HCT116 (cell line): ENCODE measurements at regions not wholly inside any gene's neighbourhood (a gene's known extent, or its start where the extent isn't known, plus 50 kb on each side); places are given as distances from the start of the nearest gene placed in this dataset.

Source experiments
- ATAC-seq: fragments of 200-7000 bp; cut with Tn5 transposase; 2 replicates; pipeline ENCODE4 v1.9.1; 2020; ENCODE audit warnings: mild to moderate bottlenecking, moderate library complexity
- BruUV-seq: library from RNA; stranded (reverse); fragments of 400-500 nt; replicated peaks from 2 replicates; lab custom pipeline; 2021; lab: Mats Ljungman, UMichigan
- CTCF ChIA-PET: fragments of 300-600 bp; sonication (Branson Sonifier 250); formaldehyde crosslinking; loops from one replicate; lab custom pipeline; 2021; ENCODE audit warnings: antibody characterized with exemption; lab: Charles Lee
- POLR2A ChIA-PET: fragments of 300-600, 350-600 bp; sonication (Branson Sonifier 250); formaldehyde crosslinking; loops from one replicate; lab custom pipeline; 2021; ENCODE audit warnings: antibody characterized with exemption; lab: Charles Lee
- RAD21 ChIA-PET, 2 experiments: fragments of 300-600 bp; sonication (Branson Sonifier 250); formaldehyde crosslinking; loops; one replicate each; lab custom pipeline; 2023; ENCODE audit warnings: low total read pairs in 2 of 2; ENCODE audit not compliant: uncharacterized antibody in 2 of 2, unreplicated experiment in 2 of 2, low non-redundant PET in 1 of 2; lab: Charles Lee
- DNase-seq: peaks from one replicate; pipeline ENCODE4 v3.0.0-alpha.2; 2010; ENCODE audit warnings: low read depth, low spot score
- H2AFZ ChIP-seq: fragments of 200-600 bp; shearing (Covaris generic), sonication (generic); 2 replicates; pipeline ENCODE4 v1.6.1; 2017; ENCODE audit warnings: low read depth, mixed run types, mixed read lengths, antibody characterized with exemption, low read length; ENCODE audit not compliant: poor library complexity, severe bottlenecking
- H3K27ac ChIP-seq: 2 replicates; pipeline ENCODE4 v1.5.1; 2012; ENCODE audit warnings: low read depth, low read length
- H3K27me3 ChIP-seq: fragments of 200-600 bp; sonication (generic); 2 replicates; pipeline ENCODE4 v1.6.1; 2016; ENCODE audit warnings: mixed run types, low read length, mixed read lengths; ENCODE audit not compliant: insufficient read depth
- H3K36me3 ChIP-seq, 2 experiments: fragments of 200-500 bp in 1 of 2; fragments of 200-600 bp in 1 of 2; sonication (Bioruptor generic) in 1 of 2; sonication (generic) in 1 of 2; 2 replicates each; pipeline versions ENCODE4 v1.5.1 to v1.6.1; 2014 to 2016; ENCODE audit warnings: low read length in 2 of 2, inconsistent platforms in 1 of 2, mixed read lengths in 1 of 2, mixed run types in 1 of 2; ENCODE audit not compliant: insufficient read depth in 2 of 2, control insufficient read depth in 1 of 2
- H3K4me1 ChIP-seq, 2 experiments: fragments of 200-600 bp in 1 of 2; sonication (generic) in 1 of 2; 2 replicates each; pipeline versions ENCODE4 v1.5.1 to v1.6.1; 2012 to 2017; ENCODE audit warnings: low read length in 2 of 2, inconsistent platforms in 1 of 2, mild to moderate bottlenecking in 1 of 2, mixed read lengths in 1 of 2, mixed run types in 1 of 2, moderate library complexity in 1 of 2; ENCODE audit not compliant: insufficient read depth in 2 of 2, control insufficient read depth in 1 of 2
- H3K4me2 ChIP-seq: fragments of 200-600 bp; sonication (generic); 2 replicates; pipeline ENCODE4 v1.6.1; 2017; ENCODE audit warnings: mixed run types, low read length, mixed read lengths
- H3K4me3 ChIP-seq, 2 experiments: fragments of 200-600 bp in 1 of 2; sonication (generic) in 1 of 2; replicated peaks in 1 of 2; 2 replicates each; pipeline ENCODE4 v1.5.1; 2011 to 2016; ENCODE audit warnings: low read length in 2 of 2, control low read depth in 1 of 2, low read depth in 1 of 2, mild to moderate bottlenecking in 1 of 2, mixed read lengths in 1 of 2, mixed run types in 1 of 2
- H3K79me2 ChIP-seq: fragments of 200-600 bp; sonication (generic); 2 replicates; pipeline ENCODE4 v1.6.1; 2017; ENCODE audit warnings: mild to moderate bottlenecking, mixed run types, low read length, moderate library complexity, mixed read lengths; ENCODE audit not compliant: insufficient read depth
- H3K9ac ChIP-seq: fragments of 200-600 bp; sonication (generic); 2 replicates; pipeline ENCODE4 v1.6.1; 2016; ENCODE audit warnings: low read length, mixed read lengths
- H3K9me2 ChIP-seq: fragments of 200-600 bp; sonication (generic), shearing (Covaris generic); 2 replicates; pipeline ENCODE4 v1.6.1; 2017; ENCODE audit warnings: mixed run types, mild to moderate bottlenecking, moderate library complexity; ENCODE audit not compliant: insufficient read depth
- H3K9me3 ChIP-seq, 2 experiments: fragments of 200-500 bp in 1 of 2; fragments of 200-600 bp in 1 of 2; sonication (Bioruptor generic) in 1 of 2; sonication (generic) in 1 of 2; 2 replicates each; pipeline ENCODE4 v1.6.1; 2014 to 2017; ENCODE audit warnings: low read length in 2 of 2, mixed read lengths in 2 of 2, inconsistent platforms in 1 of 2, low read depth in 1 of 2, mild to moderate bottlenecking in 1 of 2, mixed run types in 1 of 2, moderate library complexity in 1 of 2; ENCODE audit not compliant: control insufficient read depth in 1 of 2, insufficient read depth in 1 of 2
- H4K20me1 ChIP-seq: fragments of 200-600 bp; sonication (generic), shearing (Covaris generic); 2 replicates; pipeline ENCODE4 v1.6.1; 2017; ENCODE audit warnings: mixed run types, mild to moderate bottlenecking, moderate library complexity; ENCODE audit not compliant: insufficient read depth
- CBX3 ChIP-seq: IDR thresholded peaks from 2 replicates; pipeline ENCODE4 v1.6.1; 2012; ENCODE audit warnings: low read depth
- CEBPB ChIP-seq: IDR thresholded peaks from 2 replicates; pipeline ENCODE4 v1.6.1; 2012; ENCODE audit warnings: low read depth
- EGR1 ChIP-seq: IDR thresholded peaks from 2 replicates; pipeline ENCODE4 v1.6.1; 2012; ENCODE audit warnings: low read depth
- ELF1 ChIP-seq: IDR thresholded peaks from 2 replicates; pipeline ENCODE4 v1.6.1; 2012; ENCODE audit warnings: low read depth, borderline replicate concordance
- EZH2 ChIP-seq: fragments of 200-600 bp; sonication (generic); IDR thresholded peaks from 2 replicates; pipeline ENCODE4 v1.6.1; 2017; ENCODE audit warnings: antibody characterized with exemption, mixed run types
- JUND ChIP-seq: IDR thresholded peaks from 2 replicates; pipeline ENCODE4 v1.6.1; 2012
- POLR2A ChIP-seq: IDR thresholded peaks from 2 replicates; pipeline ENCODE4 v1.7.0; 2011; ENCODE audit warnings: borderline replicate concordance; ENCODE audit not compliant: insufficient read depth, insufficient read length; ENCODE audit errors: extremely low read depth
- SIN3A ChIP-seq: IDR thresholded peaks from 2 replicates; pipeline ENCODE4 v1.6.1; 2012; ENCODE audit warnings: low read depth
- SP1 ChIP-seq: IDR thresholded peaks from 2 replicates; pipeline ENCODE4 v1.6.1; 2012; ENCODE audit warnings: low read depth
- SRF ChIP-seq: IDR thresholded peaks from 2 replicates; pipeline ENCODE4 v1.6.1; 2012; ENCODE audit warnings: low read depth
- TCF7L2 ChIP-seq: IDR thresholded peaks from 2 replicates; pipeline ENCODE4 v1.7.0; 2011; ENCODE audit warnings: borderline replicate concordance, inconsistent platforms; ENCODE audit not compliant: insufficient read depth, insufficient read length; ENCODE audit errors: extremely low read depth
- YY1 ChIP-seq: IDR thresholded peaks from 2 replicates; pipeline ENCODE4 v1.6.1; 2011; ENCODE audit warnings: low read length, low read depth, moderate library complexity, mild to moderate bottlenecking; ENCODE audit not compliant: insufficient replicate concordance; ENCODE audit errors: extremely low read depth
- ZFX ChIP-seq: fragments of 450-650 bp; IDR thresholded peaks from 2 replicates; pipeline ENCODE4 v1.6.1; 2017
- intact Hi-C: fragments of 100-400 bp; cut with micrococcal nuclease; formaldehyde crosslinking; loops from 2 replicates; pipeline ENCODE4 v1.10.0; 2022
- TF ChIP-seq, protein P1 (sequence below): IDR thresholded peaks from 2 replicates; pipeline ENCODE4 v1.6.1; 2011; ENCODE audit warnings: mild to moderate bottlenecking, low read length, moderate library complexity; ENCODE audit not compliant: insufficient replicate concordance; ENCODE audit errors: extremely low read depth
- TF ChIP-seq, protein P2 (sequence below): IDR thresholded peaks from 2 replicates; pipeline ENCODE4 v1.6.1; 2012
- TF ChIP-seq, protein P3 (sequence below): IDR thresholded peaks from 2 replicates; pipeline ENCODE4 v1.6.1; 2012
- TF ChIP-seq, protein P4 (sequence below), 3 experiments: fragments of 200-600 bp in 1 of 3; sonication (generic) in 1 of 3; IDR thresholded peaks in 2 of 3; conservative IDR thresholded peaks in 1 of 3; 2 replicates each; pipeline ENCODE4 v1.5.1; 2012 to 2017; ENCODE audit warnings: low read depth in 2 of 3, low read length in 2 of 3, antibody characterized with exemption in 1 of 3, borderline replicate concordance in 1 of 3, control low read depth in 1 of 3, mild to moderate bottlenecking in 1 of 3, mixed read lengths in 1 of 3, mixed run types in 1 of 3, moderate library complexity in 1 of 3; ENCODE audit not compliant: insufficient read depth in 1 of 3

DNA sequence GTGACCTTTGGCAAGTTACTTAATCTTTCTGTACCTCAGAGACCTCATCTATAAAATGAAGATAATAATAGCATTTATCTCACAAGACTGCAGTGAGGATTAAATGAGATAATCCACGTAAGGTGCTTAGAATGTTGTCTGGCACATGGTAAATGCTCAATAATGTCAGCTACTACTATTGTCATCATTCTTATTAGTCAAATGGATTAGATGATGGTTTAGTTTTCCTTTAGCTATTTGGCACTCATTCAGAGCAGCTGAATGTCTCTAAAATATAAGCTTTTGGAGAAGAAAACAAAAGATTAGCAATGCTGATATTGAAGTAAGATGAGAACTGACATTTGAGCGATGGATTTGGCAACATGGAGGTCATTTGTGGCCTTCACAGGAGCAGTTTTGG is 125.1 kb downstream of the AQP4 start:
- BruUV-seq = no TSS peak
- no peaks in the 10 kb centered on the region for H3K9me3 ChIP-seq
- ATAC-seq = no peak

More for the DNA sequence above, 125.1 kb downstream of the AQP4 start:
- Histone ChIP-seq H3K4me3 (no peak overlapping the region), H4K20me1 (no peaks in the 10 kb centered on the region), H3K27ac (no peak overlapping the region), H3K36me3 (no peaks in the 10 kb centered on the region), H3K27me3 (peaks cover 2% of the 10 kb centered on the region; the same call in 1 of the 2 replicates), H3K9ac (no peak overlapping the region), H2AFZ (no peak overlapping the region), H3K9me2 (no peaks in the 10 kb centered on the region), H3K4me1 (no peaks in the 10 kb centered on the region), H3K4me2 (no peak overlapping the region), H3K79me2 (no peaks in the 10 kb centered on the region)
- RAD21 ChIA-PET = no interaction called here
- no peak for DNase-seq
- POLR2A ChIA-PET = no interaction called here
- TF ChIP-seq CBX3 = no peak
- TF ChIP-seq YY1 = no peak
- TF ChIP-seq EGR1 = no peak
- TF ChIP-seq, protein P1, sequence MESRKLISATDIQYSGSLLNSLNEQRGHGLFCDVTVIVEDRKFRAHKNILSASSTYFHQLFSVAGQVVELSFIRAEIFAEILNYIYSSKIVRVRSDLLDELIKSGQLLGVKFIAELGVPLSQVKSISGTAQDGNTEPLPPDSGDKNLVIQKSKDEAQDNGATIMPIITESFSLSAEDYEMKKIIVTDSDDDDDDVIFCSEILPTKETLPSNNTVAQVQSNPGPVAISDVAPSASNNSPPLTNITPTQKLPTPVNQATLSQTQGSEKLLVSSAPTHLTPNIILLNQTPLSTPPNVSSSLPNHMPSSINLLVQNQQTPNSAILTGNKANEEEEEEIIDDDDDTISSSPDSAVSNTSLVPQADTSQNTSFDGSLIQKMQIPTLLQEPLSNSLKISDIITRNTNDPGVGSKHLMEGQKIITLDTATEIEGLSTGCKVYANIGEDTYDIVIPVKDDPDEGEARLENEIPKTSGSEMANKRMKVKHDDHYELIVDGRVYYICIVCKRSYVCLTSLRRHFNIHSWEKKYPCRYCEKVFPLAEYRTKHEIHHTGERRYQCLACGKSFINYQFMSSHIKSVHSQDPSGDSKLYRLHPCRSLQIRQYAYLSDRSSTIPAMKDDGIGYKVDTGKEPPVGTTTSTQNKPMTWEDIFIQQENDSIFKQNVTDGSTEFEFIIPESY = no peak
- TF ChIP-seq, protein P2, sequence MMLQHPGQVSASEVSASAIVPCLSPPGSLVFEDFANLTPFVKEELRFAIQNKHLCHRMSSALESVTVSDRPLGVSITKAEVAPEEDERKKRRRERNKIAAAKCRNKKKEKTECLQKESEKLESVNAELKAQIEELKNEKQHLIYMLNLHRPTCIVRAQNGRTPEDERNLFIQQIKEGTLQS = no peak
- no peak for TF ChIP-seq TCF7L2
- TF ChIP-seq, protein P3, sequence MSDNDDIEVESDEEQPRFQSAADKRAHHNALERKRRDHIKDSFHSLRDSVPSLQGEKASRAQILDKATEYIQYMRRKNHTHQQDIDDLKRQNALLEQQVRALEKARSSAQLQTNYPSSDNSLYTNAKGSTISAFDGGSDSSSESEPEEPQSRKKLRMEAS = no peak
- TF ChIP-seq SIN3A = no peak
- TF ChIP-seq EZH2 = no peak
- TF ChIP-seq, protein P4, sequence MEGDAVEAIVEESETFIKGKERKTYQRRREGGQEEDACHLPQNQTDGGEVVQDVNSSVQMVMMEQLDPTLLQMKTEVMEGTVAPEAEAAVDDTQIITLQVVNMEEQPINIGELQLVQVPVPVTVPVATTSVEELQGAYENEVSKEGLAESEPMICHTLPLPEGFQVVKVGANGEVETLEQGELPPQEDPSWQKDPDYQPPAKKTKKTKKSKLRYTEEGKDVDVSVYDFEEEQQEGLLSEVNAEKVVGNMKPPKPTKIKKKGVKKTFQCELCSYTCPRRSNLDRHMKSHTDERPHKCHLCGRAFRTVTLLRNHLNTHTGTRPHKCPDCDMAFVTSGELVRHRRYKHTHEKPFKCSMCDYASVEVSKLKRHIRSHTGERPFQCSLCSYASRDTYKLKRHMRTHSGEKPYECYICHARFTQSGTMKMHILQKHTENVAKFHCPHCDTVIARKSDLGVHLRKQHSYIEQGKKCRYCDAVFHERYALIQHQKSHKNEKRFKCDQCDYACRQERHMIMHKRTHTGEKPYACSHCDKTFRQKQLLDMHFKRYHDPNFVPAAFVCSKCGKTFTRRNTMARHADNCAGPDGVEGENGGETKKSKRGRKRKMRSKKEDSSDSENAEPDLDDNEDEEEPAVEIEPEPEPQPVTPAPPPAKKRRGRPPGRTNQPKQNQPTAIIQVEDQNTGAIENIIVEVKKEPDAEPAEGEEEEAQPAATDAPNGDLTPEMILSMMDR (IDR thresholded peaks at IDR 0.05 in 2 of 3, conservative IDR thresholded peaks at IDR 0.05 in 1 of 3; ENCODE audit: borderline replicate concordance in 1 of 3, insufficient read depth in 1 of 3, low read depth in 2 of 3, low read length in 2 of 3) = no peak
- no peak for TF ChIP-seq CEBPB
- TF ChIP-seq SP1 = no peak
- no peak for TF ChIP-seq ELF1
- TF ChIP-seq POLR2A = no peak
- no peak for TF ChIP-seq ZFX
- no peak for TF ChIP-seq JUND
- no peak for TF ChIP-seq SRF
- CTCF ChIA-PET = no interaction called here
- intact Hi-C loops = no loop called here
